GDM1 (cell line): ENCODE measurements at regions not wholly inside any gene's neighbourhood (a gene's known extent, or its start where the extent isn't known, plus 50 kb on each side); places are given as distances from the start of the nearest gene placed in this dataset.

Experiments used
- DNase-seq: peaks from one replicate; lab custom pipeline; 2025; lab: John Stamatoyannopoulos, UW

DNA sequence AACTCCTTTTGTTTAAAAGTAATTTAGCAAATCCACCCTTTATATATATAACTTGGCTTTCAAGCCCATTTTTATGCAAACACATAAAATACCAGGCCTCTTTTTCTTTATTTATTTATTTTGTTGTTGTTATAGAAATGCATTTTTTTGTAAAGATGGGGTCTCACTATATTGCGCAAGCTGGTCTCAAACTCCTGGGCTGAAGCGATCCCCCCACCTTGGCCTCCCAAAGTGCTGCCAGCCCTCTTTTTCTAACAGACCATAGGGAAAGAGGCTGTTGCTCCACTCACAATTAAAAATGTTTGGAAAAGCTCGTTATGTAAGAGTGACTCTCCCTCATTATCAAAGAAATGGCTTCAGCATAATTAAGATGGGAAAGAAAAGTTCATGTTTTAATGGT is 440.9 kb downstream of the HACE1 start:
- DNase-seq, result no peak

DNA sequence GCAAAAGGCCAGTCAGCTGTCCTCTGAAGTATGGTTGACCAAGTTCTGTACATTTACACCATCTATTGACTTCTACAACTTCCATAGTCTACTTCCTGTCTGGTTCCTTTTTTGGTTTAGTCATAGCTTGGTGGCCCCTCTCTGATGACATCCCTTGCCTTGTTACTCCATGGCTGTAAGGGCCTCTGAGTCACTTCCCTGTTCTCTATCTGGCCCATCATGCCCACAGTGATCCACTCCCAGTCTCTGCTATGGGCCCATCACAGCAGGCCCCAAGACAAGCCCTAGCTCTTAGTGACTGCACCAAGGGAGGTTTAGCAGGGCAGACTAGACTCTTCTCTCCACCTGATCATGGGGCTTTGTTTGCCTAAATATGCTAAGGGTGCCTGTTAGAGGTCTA is 441.6 kb downstream of the HACE1 start:
- DNase-seq, result peak; percentile 41

GRCh38 chr6:104414723-104415122 is 445.0 kb downstream of the HACE1 start:
- no peak for DNase-seq

DNA sequence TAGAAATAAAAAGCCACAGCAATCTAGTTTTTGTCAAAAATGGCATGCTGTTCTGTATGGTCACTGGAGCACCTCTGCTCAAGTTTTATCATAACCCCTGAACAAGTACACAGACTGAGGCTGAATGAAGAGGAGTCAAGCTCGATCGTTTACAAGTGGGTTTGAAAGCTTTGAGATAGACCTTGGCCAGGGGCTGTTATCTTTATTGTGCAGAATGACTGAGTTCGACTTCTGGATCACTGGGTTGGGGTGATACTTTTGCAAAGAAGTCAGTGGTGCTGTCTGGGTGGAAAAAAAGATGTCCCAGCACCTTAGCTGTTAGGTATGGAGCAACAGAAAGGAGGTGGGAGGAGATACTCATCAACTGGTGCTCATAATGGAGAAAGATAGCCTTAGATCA is 446.0 kb downstream of the HACE1 start:
- DNase-seq, result no peak

GRCh38 chr6:104411302-104411701 is 448.4 kb downstream of the HACE1 start:
- DNase-seq, result no peak

DNA sequence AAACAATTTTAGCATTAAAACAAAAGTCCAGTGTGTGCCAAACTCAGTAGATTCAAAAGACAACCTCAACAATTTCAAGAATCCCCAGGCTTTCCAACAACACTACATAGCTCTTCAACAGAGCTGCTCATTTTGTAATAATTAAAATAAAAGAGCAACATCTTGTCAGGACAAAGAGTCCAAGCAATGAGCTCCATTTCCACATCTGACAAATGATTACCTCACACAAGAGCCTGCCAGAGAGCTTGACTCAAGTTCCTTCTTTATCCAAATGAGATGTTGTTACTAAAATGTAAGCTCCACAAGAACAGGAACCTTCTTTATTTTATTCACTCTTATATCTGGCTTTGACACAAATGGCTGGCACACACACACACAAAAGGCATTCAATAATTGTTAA is 449.8 kb downstream of the HACE1 start:
- DNase-seq, result no peak

DNA sequence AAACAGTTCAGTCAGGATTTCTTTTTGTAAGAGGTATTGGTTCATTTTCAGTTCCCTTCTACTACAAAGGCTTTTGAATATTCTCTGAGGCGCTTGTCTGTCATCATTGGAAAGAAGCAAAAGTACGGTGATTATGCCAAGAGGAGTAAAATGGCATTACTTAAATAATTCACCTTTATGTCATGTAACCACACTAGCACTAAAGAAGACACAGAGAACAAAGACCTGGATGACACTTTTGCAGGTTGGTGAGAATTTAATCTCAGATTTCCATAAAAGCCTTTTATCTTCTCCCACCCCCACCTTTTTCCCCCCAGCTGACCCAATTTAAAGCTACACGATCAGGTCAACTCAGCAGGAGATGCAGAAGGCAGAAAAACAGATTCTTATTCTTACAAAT is 451.8 kb downstream of the HACE1 start:
- DNase-seq, result no peak

DNA sequence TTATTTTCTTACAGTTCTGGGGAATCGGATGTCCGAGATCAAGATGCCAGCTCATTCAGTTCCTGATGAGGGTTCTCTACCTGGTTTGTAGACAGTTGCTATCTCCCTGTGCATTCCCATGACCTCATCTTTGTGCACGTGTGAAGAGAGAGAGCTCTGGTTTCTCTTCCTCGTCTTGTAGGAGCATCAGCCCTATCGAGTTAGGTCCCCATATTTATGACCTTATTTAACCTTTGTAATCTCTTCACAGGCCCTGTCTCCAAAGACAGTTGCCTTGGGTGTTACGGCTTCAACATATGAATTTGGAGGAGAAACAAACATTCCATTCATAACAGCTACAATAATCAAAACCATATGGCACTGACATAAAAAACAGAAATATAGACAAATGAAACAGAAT is 455.3 kb downstream of the HACE1 start:
- no peak for DNase-seq

GRCh38 chr6:104402572-104402971 is 457.1 kb downstream of the HACE1 start:
- DNase-seq, result no peak

GRCh38 chr6:104401926-104402325 is 457.8 kb downstream of the HACE1 start:
- no peak for DNase-seq

DNA sequence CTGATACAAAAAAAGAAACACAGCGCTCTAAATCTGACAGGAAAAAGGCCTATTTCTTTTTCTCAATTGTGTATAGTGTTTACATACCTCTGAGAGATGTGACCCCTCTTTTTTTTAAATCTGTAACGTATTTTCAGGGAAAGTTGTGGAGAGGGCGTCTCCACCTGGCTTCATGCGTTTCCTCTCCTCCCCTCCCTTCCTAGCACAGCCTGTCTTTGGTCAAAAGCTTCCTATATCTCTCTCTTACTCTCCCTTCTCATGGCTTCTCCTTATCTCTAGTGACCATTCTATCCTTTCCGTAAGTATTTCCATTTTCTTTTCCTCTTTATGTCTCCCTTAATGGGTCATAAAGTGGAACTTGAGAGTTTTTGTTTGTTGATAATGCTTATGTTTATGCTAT is 458.9 kb downstream of the HACE1 start:
- DNase-seq, result no peak

DNA sequence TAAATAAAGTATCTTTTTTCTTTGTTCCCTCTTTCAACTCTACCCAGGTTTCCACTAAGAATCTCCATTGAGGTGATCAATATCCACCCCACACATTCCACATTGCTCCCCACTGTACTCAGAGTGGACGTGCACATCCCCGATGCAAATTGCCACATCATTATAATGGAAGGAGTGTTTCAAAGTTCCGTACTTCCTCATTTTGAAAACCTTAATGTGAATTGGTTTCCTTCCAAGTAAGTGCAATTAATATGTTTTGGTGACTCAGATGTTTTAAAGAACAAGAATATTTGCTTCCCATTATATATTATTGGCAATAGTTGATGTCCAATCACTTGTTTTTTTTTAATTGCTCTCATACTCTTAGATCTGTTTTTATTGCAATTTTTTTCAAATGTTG is 463.6 kb downstream of the HACE1 start:
- DNase-seq, result no peak

GRCh38 chr6:104381907-104382306 is 477.8 kb downstream of the HACE1 start:
- DNase-seq, result no peak

DNA sequence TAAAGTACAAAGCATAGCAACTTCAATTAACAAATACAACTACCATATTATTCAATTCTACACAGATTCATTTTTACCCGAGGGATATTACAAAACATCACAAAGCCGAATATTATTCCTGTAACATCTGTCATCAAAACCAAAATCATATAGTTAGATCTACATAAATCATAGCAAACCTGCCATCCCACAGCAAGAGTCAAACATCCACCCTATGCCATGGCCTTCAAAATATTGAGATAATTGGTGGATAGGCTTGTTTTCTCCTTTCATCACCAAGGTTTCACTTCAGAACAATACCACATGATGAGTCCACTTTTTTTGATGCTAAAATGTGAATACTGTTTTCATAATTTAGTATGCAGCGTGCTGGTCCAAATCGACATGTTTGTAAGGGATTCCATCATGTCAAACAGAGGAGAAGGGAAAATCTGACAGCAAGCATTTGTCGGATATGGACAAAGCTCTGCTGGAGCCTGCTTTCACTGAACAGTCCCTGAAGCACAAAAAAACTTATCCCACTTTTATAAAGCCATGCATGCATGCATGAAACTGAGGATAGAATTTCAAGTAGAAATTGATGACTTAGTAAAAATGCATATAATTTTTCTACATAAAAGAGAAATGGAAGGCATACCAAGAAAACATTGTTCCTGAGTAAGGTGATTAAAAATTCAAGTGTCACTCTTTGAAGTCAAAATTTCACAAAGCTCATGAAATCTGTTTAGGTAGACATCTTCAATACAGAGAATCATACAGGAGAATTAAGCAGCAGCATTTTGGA is 494.1 kb downstream of the HACE1 start:
- DNase-seq, result no peak

GRCh38 chr6:104357928-104358327 is 501.8 kb downstream of the HACE1 start:
- DNase-seq, result no peak

- DNase-seq, result no peak
Observed at GRCh38 chr6:104356197-104356596, 503.5 kb downstream of the HACE1 start.

DNA sequence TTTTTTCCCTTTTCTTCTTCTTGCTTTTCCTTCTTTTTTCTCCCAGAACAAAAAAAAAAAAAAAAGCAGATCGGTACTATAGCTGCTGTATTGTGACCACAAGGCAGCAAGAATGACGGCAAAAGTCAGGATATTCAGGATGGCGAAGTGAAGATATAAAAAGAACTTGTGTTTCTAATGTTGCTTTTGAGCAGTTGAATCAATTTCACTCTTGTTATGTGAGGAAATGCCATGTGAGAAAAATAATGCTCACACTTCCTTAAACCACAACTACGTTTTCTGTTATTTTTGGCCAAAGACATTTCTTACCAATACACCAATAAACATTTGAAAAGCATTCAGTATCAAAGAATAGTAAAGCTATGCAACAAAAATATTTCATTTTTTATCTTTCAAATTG is 510.5 kb downstream of the HACE1 start:
- no peak for DNase-seq

DNA sequence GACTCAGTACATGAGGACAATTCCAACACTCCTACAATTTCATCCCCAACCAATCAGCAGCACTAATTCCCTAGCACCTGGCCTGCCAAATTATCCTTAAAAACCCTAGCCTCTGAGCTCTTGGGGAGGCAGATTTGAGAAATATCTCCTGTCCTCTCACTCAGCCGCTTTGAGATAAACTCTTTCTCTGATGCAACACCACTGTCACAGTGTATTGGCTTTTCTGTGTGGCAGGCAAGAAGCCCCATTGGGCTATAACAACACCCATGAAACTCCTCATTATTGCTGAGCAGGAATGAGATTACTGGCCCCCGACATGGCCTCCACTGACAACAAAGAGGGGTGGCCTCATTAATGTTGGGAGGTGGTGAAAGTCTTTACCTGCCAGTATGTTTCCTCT is 515.5 kb downstream of the HACE1 start:
- DNase-seq, result no peak

- no peak for DNase-seq
Observed at GRCh38 chr6:104332364-104332763, 527.4 kb downstream of the HACE1 start.

DNA sequence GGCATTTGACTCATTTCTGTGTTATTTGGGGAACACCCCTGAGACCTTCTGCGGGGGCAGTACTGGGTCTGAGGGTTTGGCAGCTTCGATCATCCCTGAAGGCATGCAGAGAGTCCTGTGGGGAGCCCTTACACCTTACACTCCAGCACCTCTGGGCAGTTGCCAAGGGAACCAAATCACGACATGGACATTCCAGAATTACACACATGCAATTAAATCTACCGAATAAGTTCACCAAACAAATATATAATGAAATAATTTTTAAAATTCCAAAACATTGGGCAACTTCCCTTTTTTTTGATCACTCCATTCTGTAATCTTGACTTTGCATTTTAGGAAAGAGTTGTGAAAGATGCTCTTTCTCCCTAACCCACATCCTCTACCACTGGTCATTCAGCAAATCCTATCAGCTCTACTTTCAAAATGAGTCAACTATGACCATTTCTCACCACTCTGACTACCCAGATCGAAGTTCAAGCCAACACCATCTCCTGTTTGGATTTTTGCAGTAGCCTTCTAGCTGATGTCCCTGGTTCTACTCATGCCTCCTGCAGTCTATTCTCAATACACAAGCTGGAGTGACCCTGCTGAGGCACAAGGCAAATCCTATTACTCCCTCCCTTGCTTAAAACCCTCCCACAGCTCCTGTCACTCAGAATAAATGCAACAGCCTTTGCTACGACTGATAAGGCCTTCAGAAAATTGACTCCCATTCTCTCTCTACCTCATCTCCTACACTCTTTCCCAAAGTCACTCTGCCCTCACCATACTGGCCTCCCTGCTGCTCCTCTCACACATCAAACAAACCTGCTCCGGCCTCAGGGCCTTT is 533.3 kb downstream of the HACE1 start:
- DNase-seq, result no peak

- DNase-seq, result no peak
Observed at GRCh38 chr6:104325341-104326172, 534.2 kb downstream of the HACE1 start.

DNA sequence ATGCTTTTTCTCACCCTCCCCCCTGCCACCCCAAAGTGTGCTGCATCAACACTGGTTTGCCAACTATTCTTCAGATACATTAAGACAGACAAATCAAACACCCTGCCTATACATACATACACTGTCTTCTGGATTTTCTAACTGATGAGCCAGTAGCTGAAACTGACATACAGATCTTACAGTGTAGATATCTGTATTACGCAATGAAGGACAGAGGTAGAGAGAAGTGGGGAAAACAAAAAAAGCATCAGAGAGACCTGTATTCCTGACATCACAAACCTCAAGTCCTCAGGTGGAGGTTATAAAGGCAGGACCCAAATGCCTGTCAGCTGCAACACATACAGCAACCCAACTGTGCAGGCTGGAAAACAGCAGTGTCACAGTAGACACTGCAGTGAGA is 535.4 kb downstream of the HACE1 start:
- no peak for DNase-seq

DNA sequence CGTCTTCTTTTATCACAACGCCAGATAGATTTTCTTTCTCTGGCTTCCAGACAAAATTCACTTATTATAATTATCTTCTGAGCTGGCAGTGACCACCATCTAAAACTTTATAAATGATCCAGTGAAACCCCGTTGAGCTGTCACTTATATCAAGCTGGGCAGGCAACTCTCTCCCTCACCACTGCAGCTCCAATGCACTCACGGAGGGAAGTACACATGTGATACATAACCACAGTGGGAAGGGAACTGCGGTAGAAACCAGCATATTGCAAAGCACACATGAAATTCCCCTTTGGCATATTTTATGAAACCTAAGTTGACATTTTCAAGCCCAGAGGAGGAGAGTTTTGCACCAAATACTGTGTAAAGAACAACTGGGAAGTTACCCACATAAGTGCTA is 536.9 kb downstream of the HACE1 start:
- DNase-seq, result no peak
